ENCODE measurements at regions not wholly inside any gene's neighbourhood (a gene's known extent, or its start where the extent isn't known, plus 50 kb on each side); places are given as distances from the start of the nearest gene placed in this dataset.
"Not testable (repeated sequence)": the region's sequence is repeated elsewhere in the genome, so short reads cannot be mapped to it uniquely, and the experiment has no call there.

DNA sequence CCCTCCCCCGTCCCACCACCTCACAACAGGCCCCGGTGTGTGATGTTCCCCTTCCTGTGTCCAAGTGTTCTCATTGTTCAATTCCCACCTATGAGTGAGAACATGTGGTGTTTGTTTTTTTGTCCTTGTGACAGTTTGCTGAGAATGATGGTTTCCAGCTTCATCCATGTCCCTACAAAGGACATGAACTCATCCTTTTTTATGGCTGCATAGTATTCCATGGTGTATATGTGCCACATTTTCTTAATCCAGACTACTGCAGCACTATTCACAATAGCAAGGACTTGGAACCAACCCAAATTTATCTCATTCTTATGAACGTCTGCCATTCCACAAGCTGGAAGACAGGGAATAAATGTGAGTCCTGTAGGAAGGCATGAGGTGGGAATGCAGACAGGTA lies 79.6 kb upstream of the SLC6A11 start:
- DNase-seq (ENCODE audit: low spot score): not testable (repeated sequence)

DNA sequence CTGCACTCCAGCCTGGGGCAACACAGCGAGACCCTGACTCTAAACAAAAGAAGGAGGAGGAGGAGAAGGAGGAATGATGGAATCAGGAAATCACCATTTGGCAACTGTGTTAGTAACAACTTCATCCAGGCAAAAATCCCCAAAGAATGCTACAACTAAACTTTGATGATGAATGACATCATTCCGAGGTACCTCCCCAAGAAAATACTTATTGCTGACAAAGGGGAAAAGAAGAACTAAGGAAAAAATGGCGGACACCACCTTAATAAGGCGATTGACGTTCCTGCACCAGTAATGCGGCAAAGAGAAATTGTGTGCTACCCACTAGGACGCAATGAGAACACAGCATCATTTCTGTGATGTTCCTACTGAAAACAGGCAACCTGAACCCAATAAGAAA lies 78.2 kb upstream of the SLC6A11 start:
- DNase-seq (ENCODE audit: low spot score): no peak

DNA sequence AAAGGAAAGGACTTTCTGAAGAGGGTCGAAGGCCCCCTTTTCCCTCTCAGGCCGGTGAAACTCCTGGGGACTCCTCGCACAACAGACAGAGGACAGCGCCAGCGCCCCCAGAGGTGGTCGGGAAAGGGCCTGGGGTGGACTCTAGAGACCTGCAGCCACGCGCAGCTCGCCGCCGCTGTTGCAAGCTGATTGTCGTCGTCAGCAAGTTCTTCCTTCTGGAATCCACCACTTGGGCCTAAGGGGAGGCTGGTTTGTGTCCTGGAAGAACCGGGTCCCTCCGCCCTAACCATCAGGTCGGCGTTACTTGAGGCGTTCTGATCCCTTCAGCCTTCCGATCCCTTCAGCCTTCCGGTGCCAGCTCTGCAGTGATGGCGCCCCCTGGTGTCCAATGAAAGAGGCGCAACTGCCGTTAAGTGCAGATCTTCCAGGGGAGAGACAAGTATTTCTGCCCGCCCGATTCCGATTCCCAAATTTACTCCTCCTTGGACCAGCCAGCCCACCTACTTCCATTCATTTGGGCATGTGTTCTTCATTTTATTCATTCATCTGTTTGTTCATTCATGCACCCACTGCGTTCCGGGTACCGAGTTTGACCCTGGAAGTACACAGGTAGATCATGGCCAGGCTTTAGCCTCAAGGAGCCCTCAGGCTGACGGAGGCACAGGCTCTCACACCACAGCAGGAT lies 77.2 kb upstream of the SLC6A11 start:
- peak; percentile 60 for DNase-seq (ENCODE audit: low spot score)

DNA sequence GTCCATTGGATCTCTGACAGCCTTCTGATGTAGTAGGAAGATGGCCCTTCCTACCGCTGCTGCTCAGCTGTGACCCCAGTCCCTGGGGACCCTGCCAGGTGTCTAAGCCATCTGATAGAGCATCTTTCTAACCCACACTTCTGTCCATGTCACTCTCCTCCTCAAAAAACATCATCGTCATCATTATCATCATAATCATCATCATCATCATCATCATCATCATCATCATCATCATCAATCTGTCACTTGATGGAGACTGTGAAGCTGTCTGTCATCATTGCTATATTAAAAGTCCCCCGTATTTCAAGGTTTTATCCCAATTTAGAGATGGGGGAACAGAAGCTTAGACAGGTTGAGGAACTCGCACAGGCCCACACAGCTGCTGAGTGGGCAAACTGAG lies 75.1 kb upstream of the SLC6A11 start:
- no peak for DNase-seq (ENCODE audit: low spot score)

DNA sequence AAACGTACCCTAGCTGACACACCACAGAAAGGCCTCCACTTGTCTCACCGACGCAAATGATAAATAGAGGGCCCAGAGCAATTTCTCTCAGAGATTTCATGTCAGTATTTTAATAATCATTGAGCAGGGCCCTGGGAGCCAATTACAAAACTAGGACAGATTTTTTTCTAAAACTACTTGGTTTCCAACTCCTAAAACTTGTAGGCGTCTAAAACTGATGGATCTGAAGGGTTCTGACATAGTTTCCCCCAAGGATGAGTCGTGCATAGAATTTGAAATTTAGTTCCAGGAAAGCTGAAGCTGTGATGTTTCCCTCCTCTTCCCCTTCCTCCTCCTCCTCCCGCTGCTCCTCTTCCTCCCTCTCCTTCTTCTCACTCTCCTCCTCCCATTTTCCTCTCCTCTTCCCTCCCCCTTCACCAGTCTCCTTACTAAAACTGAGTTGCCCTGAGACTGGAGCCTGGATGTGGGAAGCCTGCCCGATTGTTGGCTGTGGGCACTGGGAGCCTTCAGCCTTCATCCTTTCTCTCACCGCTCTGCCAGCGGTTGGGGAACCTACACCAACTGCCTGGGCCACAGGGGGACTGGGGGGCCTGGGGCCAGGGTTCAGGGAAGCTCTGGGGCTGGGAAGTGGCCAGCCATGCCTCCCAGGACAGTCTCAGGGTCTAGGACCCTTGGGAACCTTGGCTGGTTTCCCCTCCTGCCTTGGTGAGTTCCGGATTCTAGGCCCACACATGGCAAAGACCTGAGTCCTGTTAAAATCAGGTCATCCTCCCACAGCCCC lies 73.9 kb upstream of the SLC6A11 start:
- DNase-seq (ENCODE audit: low spot score): no peak

DNA sequence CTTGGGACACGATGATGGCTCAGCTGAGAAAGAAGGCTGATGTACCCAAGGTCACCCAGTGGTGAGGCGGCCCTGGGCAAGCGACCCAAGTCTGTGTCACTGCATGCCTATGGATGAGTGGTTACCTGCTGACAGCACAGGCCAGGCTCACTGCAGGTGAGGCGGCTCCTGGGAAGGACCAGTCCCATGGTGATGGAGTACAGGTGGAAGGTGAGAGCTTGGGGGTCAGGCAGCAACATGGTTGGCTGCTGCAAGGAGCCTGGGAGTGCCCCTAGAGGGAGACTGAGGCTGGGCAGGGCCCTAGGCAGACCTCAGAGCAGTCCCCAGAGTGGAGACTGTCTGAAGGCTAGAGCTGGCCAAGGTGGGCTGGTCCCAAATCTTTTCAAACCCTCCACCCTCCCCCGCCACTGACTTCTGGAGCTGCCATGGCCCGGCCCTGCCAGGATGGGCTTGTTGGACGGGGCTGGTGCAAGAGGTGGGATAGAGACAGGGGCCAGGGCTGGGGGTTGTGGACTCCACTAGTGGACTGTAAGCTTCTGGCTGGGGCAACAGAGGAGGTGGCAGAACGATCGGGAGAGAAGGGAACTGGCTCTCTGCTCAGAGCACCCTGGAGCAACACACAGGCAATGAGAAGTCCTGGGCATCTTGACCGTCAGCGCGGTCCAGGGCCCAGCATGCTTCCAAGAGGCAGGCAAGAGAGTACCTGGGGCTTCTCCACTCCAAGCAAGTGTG lies 72.5 kb upstream of the SLC6A11 start:
- no peak for DNase-seq (ENCODE audit: low spot score)

DNA sequence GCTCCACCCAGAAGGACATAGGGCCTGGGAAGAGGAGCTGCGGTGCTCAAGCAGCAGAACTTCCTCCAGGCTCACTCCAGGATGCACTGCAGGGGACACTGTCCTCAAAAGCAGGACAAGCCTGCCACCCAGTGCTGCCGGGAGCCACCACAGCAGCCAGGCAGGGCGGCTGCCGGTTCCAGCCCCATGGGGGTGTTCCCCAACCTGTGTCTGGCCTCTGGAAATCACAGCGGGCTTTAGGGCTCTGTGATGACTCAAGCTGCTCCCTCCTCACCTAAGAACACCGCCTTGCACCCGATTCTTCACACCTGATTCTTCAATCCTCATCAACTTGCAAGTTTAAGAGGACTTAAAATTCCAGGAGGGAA lies 71.9 kb upstream of the SLC6A11 start:
- no peak for DNase-seq (ENCODE audit: low spot score)

DNA sequence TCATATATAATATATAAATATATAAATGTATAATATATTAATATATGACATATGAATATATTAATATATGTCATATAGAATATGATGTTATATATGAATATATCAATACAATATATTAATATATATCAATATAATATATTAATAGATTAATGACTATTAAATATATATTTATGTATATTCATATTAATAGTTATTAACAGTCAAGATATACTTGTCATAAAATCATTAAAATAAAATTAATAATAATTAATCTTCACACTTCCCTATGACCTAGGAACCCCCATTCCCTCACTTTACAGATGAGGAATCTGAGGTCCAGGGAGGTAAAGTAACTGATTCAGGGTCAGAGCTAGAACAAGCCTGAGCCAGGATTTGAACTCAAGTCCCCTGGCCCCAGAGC lies 70.6 kb upstream of the SLC6A11 start:
- no peak for DNase-seq (ENCODE audit: low spot score)

DNA sequence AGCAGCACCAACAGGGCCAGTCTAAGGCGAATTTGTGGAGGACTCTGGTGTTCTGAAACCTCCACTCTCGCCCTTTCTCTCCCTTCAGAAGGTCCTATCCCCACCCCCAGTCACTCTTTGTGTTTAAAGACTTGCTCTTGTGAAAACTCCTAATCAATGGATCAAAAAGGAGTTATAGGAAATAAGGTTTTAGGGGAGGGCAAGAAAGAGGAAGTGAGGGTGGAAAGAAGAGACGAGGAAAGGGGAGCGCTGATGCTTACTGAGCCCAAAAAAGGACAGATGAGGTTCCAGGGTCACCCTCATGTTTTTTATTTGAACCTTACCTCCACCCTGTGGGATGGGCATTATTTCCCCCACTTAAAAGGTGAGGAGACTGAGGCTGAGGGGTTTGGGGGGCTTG lies 70.0 kb upstream of the SLC6A11 start:
- DNase-seq (ENCODE audit: low spot score): no peak

DNA sequence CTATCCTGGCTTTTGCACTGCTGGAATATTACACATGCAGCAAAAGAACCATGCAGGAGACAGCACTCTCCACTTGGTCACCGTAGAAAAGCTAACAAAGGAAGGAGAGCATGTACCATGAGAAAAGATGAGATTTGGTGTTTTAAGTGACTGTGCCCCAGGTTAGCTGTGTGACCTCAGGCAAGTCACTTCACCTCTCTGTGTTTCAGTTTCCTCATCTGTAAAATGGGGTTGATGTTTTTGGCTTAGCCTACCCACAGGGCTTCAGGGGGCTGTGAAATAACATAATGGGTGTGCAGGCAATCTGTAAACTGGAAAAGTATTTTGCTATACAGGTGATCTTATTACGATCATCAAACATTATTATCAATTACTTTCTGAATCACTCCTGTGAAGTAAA lies 69.3 kb upstream of the SLC6A11 start:
- no peak for DNase-seq (ENCODE audit: low spot score)

DNA sequence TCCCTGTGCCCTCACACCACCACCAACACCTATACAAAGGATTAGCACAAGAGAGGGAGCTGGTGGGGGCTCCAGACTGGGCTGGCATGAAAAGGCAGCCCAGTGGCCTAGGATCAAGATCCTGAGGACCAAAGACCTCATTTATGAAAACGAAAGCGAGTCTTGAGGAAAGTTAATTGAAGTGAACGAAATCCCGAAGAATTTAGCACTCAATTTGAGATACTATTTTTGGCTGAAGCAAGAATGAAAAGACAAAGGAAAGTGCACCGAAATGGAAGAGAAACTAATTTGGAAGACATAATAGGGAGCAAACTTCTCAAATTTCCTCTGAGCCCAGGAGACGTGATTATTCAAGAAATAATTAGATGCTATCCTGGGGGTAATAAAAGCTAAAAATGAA lies 68.7 kb upstream of the SLC6A11 start:
- no peak for DNase-seq (ENCODE audit: low spot score)

DNA sequence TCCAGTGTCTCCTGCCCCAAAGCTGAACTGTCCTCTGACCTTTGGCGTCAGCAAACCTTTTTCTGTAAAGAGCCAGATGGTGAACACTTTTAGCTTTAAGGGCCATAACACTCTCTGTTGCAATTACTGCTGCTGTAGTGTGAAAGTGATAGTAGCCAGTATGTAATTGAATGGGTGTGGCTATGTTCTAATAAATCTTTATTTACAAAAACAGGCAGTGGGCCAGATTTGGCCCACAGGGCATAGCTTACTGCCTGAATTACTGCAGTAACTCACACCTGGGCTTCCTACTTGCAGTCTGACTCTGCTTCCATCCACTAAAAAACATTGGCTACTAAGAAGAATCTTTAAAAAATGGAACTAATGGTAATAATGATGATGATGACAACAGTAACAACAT lies 68.0 kb upstream of the SLC6A11 start:
- DNase-seq (ENCODE audit: low spot score): no peak

DNA sequence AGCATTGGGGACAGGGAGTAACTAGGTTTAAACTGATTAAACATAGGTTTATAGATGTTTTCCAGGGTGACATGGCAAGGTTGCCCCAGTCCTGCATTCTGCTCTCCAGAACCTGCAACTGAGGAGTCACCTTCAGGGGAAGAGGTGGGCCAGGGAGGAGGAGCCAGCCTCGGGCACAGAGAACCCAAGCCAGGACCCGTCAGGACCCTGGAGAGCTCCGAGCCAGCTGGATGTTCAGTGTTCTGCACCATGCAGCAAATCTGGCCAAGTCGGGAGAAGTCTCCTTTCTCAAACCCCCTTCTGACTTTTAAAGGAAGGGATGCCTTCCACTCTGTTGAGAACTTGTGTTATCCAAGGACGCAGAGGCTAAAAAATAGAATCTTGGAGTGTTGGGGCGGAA lies 62.1 kb upstream of the SLC6A11 start:
- peak; percentile 64 for DNase-seq (ENCODE audit: low spot score)

DNA sequence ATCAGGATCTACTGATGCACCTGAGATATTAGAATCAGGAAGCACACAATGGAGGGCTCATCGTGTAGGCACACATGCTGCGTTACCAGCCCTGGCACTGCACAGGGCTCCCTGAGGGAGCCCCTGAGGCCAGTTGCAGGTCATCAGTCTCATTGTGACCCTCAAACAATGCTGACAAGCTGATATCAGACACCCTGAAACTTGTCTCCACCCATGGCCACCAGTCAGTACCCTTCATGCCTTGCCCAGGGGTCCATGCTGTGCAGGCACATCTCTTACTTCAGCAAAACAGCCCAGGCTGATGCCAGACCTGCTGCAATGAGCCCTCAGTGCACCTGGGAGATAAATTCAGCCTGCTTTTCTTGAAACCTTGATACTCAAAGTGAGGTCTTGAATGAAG lies 59.5 kb upstream of the SLC6A11 start:
- DNase-seq (ENCODE audit: low spot score): no peak

DNA sequence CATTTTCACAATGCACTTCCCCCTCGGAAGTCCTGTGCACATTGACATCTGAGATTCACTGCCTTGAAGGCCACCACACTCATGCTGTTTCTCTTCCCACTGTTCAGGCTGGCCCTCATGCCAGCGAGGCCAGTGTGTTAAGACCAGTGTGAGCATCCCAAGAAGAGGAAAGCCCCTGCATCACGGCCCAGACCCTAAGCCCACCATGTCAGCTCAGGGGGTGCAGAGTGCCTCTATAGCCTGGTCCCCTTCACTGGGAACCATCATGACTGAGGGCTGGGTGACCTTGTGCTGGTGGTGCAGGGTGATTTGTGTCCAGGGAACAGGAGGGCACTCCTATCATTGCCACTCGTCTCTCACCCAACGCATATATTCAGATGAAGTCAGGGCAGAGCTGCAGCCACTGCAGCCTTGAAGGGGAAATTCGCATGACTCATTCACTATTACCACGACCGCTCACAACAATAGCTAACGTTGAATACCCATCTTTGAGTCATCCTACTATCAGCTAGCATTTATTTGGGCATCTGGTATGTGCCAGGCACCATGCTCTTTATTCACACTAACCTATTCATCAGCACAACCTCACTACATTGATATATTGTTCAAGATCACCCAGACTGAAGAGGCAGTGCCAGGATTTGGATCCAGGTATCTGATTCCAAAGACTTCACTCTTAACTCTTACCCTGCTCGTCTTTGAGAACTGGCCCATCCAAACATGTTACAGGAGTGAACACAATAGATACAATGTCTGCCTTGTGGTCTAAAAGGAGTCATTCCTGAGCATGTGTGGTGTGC lies 58.8 kb upstream of the SLC6A11 start:
- peak; percentile 91 for DNase-seq (ENCODE audit: low spot score)

DNA sequence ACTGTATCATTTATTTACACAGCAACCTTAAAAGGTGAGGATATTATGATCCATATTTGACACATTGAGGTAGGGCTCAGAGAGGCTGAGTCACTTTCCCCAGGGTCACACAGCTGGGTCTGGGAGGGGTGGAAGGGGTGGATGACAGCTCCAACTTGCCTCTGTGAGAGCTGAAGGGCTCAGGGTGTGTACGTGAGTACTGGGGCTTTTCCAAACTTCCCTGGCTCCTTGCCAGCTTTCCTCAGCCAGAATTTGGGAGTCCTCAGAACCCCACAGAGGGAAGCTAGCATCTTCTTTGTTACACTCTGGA lies 58.3 kb upstream of the SLC6A11 start:
- no peak for DNase-seq (ENCODE audit: low spot score)

DNA sequence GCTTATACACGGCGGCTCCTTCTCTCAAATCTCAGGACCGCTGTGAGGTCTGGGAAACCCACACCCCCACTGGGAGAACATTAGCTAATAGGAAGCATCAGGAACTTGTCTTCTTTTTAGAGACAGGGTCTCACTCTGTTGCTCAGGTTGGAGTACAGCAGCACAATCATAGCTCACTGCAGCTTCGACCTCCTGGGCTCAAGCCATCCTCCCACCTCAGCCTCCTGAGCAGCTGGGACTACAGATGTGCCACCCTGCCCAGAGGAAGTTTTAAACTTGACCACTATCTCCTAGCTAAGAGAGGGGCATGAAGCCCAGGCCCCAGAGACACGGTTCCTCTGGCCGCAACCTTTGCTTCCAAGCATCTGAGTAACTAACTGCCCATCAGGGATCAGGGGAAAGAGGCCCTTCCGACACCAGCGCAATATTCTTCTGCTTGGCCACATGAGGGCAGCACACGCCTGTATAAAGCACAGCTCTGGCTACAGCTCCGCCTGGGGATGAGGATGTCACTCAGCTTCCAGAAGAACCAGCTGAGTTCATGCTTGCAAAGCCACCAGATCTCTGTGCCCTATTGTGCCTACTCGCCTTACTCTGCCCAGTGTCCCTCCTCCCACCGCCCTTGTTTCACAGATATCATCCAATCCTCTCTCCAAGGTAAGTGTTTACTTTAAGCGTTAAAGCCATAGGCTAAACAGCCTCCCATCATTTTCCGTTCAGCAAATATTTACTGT lies 57.6 kb upstream of the SLC6A11 start:
- DNase-seq (ENCODE audit: low spot score): peak; percentile 80

DNA sequence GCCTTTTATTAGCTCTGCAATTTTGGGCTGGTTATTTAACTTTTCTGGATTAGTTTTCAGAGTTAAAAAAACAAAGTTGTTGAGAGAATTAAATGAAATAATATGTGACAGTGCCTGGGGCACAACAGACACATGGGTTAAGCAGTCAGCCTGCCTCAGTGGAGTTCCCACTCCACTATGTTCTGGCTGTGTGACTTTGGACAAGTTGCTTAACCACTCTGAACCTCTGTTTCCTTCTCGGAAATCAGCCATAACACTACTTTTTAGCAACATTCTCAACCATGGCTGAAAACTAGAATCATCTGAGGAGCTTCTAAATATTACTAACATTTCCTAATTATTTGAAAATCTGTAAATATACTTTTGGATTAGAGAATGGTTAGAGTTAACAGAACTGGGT lies 56.5 kb upstream of the SLC6A11 start:
- DNase-seq (ENCODE audit: low spot score): no peak

DNA sequence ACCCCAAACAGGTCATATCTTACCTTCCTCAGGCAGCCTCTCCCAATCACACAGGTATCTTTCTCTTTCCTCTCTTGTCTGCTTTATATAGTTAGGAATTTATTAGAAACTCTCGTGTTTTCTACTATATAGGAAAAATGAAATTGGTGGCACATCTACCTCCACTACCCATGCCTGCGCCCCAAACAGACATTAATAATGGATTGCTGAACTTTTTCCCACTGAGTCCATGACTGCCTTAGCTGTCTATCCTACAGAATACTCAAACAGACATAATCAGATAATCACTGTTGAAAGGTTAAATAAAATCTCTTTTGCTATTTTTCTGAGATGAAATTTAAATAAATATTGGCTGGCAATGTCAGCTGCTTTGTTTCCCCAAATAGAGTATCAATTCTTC lies 55.8 kb upstream of the SLC6A11 start:
- DNase-seq (ENCODE audit: low spot score): no peak

DNA sequence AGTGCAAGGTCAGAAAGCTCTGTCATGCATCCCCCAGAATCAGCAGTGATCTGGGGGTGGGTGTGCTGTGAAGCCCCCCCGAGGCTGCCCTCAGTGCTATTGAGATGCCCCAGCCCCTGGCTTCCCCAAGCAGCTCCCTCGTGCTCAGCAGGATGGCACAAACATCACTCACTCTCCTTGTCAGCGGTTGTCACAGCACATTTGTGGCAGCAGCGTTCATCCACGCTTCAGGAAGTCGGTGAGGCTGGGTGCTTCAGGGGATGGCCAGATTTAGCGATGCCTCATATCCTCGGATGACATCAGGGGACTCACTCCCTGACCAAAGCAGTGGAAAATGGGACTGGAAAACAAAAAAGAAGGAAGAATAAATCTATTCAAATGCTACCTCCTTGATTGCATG lies 54.4 kb upstream of the SLC6A11 start:
- DNase-seq (ENCODE audit: low spot score): no peak

DNA sequence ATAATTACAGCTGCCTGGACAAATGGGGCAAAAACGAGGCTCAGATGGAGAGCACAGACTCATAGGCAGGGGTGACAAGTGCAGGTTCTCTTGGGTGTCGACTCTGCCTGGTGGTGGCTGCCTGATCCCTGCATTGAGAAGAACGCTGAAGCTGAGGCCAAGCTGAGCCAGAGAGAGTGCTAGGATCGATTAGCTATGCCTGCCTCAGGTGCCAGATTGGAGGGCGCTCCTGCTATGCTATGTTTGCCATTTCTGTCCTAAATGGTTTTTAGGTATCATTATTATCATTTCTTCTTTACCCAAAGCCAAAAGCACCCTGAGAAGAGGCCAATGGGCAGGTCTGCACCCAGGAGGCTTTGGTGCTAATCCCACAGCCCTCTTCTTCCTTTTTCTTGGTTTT lies 53.9 kb upstream of the SLC6A11 start:
- DNase-seq (ENCODE audit: low spot score): no peak
